G401.6 (cell line): ENCODE measurements at regions not wholly inside any gene's neighbourhood (a gene's known extent, or its start where the extent isn't known, plus 50 kb on each side); places are given as distances from the start of the nearest gene placed in this dataset.

ENCODE experiments used
- FAIRE-seq: peaks from 2 replicates; lab custom pipeline; 2012; peaks lifted over from hg19 to GRCh38; lab: Jason Lieb, UNC

GRCh38 chr7:156122752-156123354 is 310.6 kb upstream of the SHH start:
- no peak for FAIRE-seq

GRCh38 chr7:156121956-156122355 is 309.7 kb upstream of the SHH start:
- FAIRE-seq = no peak

GRCh38 chr7:156121434-156121833 is 309.2 kb upstream of the SHH start:
- no peak for FAIRE-seq

GRCh38 chr7:156120552-156120951 is 308.3 kb upstream of the SHH start:
- no peak for FAIRE-seq

- no peak for FAIRE-seq
These were observed 307.5 kb upstream of the SHH start for GRCh38 chr7:156119771-156120170.

GRCh38 chr7:156118248-156118645 is 306.0 kb upstream of the SHH start:
- no peak for FAIRE-seq

GRCh38 chr7:156117542-156118247 is 305.4 kb upstream of the SHH start:
- FAIRE-seq = no peak

GRCh38 chr7:156116514-156117215 is 304.4 kb upstream of the SHH start:
- no peak for FAIRE-seq

- no peak for FAIRE-seq
These were observed 303.3 kb upstream of the SHH start for GRCh38 chr7:156115582-156115981.

- no peak for FAIRE-seq
These were observed 301.5 kb upstream of the SHH start for GRCh38 chr7:156113731-156114130.

- no peak for FAIRE-seq
These were observed 297.7 kb upstream of the SHH start for GRCh38 chr7:156109988-156110387.

- FAIRE-seq = no peak
These were observed 296.8 kb upstream of the SHH start for GRCh38 chr7:156109076-156109475.

GRCh38 chr7:156107957-156108356 is 295.7 kb upstream of the SHH start:
- no peak for FAIRE-seq

- FAIRE-seq = no peak
These were observed 293.8 kb upstream of the SHH start for GRCh38 chr7:156106107-156106426.

GRCh38 chr7:156105337-156106106 is 293.3 kb upstream of the SHH start:
- FAIRE-seq = no peak

GRCh38 chr7:156104501-156105336 is 292.5 kb upstream of the SHH start:
- FAIRE-seq = no peak

GRCh38 chr7:156102267-156102666 is 290.0 kb upstream of the SHH start:
- no peak for FAIRE-seq

GRCh38 chr7:156101355-156101754 is 289.1 kb upstream of the SHH start:
- FAIRE-seq = no peak

GRCh38 chr7:156100086-156100485 is 287.8 kb upstream of the SHH start:
- FAIRE-seq = no peak

GRCh38 chr7:156099085-156099484 is 286.8 kb upstream of the SHH start:
- no peak for FAIRE-seq

- no peak for FAIRE-seq
These were observed 284.7 kb upstream of the SHH start for GRCh38 chr7:156096771-156097538.
